HFF-Myc (cell line): ENCODE measurements at regions not wholly inside any gene's neighbourhood (a gene's known extent, or its start where the extent isn't known, plus 50 kb on each side); places are given as distances from the start of the nearest gene placed in this dataset.

Experiments used
- DNase-seq: peaks from one replicate; pipeline ENCODE4 v3.0.0-alpha.2; 2011; ENCODE audit warnings: low read depth; ENCODE audit errors: extremely low read depth
- H3K4me3 ChIP-seq: replicated peaks from 2 replicates; pipeline ENCODE4 v1.5.1; 2011; ENCODE audit warnings: low read depth, mild to moderate bottlenecking, control low read depth, low read length
- TF ChIP-seq, protein P1 (sequence below): IDR thresholded peaks from 2 replicates; pipeline ENCODE4 v1.5.1; 2012; ENCODE audit warnings: mild to moderate bottlenecking, low read depth, low read length, control low read depth; ENCODE audit errors: missing control alignments

DNA sequence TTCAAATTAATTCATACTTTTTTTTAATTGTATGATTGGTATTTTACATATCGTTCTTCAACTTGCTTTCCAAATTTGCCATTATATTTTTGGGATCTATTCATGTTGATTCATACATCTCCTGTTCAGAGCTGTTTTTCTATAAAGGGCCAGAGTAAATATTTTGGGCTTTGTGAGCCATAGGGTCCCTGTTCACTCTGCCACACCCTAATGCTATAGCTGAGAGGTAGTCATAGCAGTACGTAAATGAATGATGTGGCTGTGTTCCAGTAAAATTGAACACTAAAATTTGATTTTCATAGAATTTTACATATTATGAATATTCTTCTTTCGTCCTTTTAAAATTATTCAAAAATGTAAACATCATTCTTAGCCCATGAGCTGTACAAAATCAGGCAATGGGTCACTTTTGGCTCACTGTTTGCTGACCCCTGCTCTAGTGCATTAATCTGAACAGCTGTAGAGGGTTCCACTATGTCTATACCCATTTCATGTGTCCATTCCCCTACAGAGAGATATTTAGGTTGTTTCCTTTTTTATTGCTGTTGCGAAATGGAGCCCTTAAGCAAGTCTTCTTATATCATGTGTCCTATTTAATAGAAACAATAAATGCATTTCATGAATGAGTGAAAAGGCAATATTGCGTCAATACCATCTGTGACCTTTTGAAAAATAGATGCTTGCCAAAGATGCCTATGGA, 136.4 kb upstream of the SALL4 start:
- no peak for DNase-seq
- no peak overlapping the region for H3K4me3 ChIP-seq
- TF ChIP-seq, protein P1, sequence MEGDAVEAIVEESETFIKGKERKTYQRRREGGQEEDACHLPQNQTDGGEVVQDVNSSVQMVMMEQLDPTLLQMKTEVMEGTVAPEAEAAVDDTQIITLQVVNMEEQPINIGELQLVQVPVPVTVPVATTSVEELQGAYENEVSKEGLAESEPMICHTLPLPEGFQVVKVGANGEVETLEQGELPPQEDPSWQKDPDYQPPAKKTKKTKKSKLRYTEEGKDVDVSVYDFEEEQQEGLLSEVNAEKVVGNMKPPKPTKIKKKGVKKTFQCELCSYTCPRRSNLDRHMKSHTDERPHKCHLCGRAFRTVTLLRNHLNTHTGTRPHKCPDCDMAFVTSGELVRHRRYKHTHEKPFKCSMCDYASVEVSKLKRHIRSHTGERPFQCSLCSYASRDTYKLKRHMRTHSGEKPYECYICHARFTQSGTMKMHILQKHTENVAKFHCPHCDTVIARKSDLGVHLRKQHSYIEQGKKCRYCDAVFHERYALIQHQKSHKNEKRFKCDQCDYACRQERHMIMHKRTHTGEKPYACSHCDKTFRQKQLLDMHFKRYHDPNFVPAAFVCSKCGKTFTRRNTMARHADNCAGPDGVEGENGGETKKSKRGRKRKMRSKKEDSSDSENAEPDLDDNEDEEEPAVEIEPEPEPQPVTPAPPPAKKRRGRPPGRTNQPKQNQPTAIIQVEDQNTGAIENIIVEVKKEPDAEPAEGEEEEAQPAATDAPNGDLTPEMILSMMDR, result no peak

DNA sequence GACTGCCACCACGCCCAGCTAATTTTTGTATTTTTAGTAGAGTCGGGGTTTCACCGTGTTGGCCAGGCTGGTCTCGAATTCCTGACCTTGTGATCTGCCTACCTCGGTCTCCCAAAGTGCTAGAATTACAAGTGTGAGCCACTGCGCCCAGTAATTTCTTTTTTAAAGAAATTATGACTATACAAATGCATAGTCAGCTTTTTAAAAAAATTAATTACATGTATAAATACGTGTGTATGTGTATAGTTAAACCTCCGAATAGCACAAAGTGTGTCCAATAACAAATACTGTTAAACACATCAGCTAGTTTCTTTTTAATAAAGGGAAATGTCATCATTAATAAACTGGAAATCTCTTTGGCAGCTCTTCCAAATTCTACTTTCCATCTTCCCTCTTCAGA, 135.5 kb upstream of the SALL4 start:
- H3K4me3 ChIP-seq, result no peak overlapping the region
- no peak for DNase-seq
- TF ChIP-seq, protein P1, result no peak

DNA sequence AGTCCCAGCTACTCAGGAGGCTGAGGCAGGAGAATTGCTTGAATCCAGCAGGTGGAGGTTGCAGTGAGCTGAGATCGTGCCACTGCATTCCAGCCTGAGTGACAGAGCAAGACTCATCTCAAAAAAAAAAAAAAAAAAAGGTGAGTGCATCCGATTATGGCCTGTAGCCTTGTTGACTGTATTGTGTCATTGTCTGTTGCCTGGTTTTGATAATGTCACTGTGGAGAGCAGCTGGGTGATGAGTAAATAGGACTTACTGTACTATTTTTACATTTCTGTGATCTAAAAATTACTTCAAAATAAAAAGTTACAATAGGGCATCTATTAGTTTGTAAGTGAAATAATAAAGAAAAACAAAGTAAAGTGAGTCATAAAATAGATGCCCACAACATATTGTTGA, 134.1 kb upstream of the SALL4 start:
- H3K4me3 ChIP-seq, result no peak overlapping the region
- DNase-seq, result no peak
- TF ChIP-seq, protein P1, result no peak

DNA sequence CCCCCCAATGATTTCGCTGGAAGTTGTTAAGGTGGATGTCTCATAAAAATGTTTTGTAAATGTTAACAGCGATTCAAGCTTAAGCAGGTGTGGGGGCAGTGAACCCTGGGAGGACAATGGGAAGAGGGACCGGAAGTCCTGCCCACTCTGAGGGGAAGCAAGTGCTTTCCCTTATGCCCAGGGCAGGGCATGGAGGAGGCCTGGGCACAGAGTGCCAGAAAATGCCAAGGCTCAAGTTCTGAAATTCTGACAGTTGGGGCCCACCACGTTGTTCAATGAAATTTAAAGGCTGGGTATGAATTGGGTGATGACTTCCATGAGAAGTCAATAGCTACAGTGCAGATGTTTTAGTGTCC, 132.7 kb upstream of the SALL4 start:
- TF ChIP-seq, protein P1, result no peak
- no peak for DNase-seq
- no peak overlapping the region for H3K4me3 ChIP-seq

DNA sequence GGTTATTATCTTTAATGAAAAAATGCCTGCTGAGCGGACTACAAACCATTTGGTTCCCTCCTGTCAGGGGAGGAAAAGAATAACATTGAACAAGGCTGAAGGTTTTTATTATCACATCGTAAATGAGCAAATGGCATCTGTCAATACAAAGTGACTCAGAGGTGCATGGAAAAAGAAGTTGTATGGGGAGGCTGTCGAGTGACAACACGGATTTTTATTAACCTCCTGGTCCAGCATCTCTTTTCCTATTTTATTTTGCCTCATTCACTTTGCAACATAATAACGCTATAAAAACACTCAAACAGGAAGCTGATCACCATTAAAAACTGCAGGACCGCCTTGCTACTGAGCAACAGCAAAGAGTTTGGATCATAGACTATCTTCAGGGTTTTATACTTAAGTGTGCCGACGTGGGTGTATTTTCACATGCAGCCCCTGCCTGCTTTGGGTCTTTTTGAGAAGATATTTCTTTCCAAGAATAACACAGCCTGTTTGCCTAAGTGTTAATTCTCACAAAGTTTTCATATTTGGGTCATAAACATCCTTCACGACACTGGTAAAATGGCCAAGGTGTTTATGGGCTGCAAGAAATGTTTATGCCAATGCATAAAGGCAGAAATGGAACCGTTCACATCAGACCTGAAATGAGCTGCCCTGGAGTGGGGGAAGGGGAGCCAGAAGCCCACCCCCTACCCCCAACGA, 132.1 kb upstream of the SALL4 start:
- TF ChIP-seq, protein P1, result no peak
- no peak for DNase-seq
- no peak overlapping the region for H3K4me3 ChIP-seq

DNA sequence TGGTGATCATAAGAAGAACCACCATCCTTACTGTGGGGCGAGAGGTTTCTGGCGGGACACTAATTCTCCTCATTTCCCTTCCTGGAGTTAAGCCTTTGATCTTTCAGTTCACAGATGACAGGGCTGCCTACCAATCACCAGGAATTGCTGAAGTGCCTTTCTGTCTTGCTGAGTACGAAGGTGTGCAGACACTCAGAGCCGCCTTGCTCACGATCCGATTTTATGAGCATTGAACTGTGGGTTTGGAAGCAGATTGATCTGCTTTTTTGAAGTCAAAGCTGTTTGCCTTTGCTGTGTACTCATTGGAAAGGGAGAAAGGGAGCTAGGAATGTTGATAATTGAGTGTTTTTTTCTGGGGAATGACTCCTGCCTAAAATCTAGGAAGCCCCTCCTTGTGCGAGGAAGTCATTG, 129.1 kb upstream of the SALL4 start:
- DNase-seq, result no peak
- H3K4me3 ChIP-seq, result no peak overlapping the region
- TF ChIP-seq, protein P1, result no peak
